GM23338 (cell line): ENCODE measurements at regions not wholly inside any gene's neighbourhood (a gene's known extent, or its start where the extent isn't known, plus 50 kb on each side); places are given as distances from the start of the nearest gene placed in this dataset.

Experiments
- ATAC-seq: fragments of 200-7000 bp; cut with Tn5 transposase; 3 replicates; pipeline ENCODE4 v1.9.1; 2020
- DNase-seq: peaks from one replicate; pipeline ENCODE4 v3.0.0-alpha.2; 2015; ENCODE audit warnings: low spot score
- H2AFZ ChIP-seq: fragments of 200-600 bp; sonication (generic); 2 replicates; pipeline ENCODE4 v1.8.0; 2016; ENCODE audit warnings: antibody characterized with exemption, mild to moderate bottlenecking, moderate library complexity
- H3F3A ChIP-seq: fragments of 200-600 bp; sonication (generic); replicated peaks from 2 replicates; pipeline ENCODE4 v1.8.0; 2017; ENCODE audit warnings: antibody characterized with exemption, mixed run types, low read depth
- H3K27ac ChIP-seq: fragments of 200-600 bp; sonication (generic); 2 replicates; pipeline ENCODE4 v1.6.1; 2016; ENCODE audit warnings: low read depth
- H3K27me3 ChIP-seq: fragments of 200-600 bp; sonication (generic); 2 replicates; pipeline ENCODE4 v1.8.0; 2016; ENCODE audit warnings: mild to moderate bottlenecking, mixed run types, moderate library complexity; ENCODE audit not compliant: insufficient read depth
- H3K36me3 ChIP-seq: fragments of 200-600 bp; sonication (generic); 2 replicates; pipeline ENCODE4 v1.8.0; 2016; ENCODE audit warnings: mild to moderate bottlenecking; ENCODE audit not compliant: insufficient read depth
- H3K4me1 ChIP-seq: fragments of 200-600 bp; sonication (generic); 2 replicates; pipeline ENCODE4 v1.8.0; 2016; ENCODE audit warnings: mild to moderate bottlenecking, moderate library complexity; ENCODE audit not compliant: insufficient read depth
- H3K4me2 ChIP-seq: fragments of 200-600 bp; sonication (generic); 2 replicates; pipeline ENCODE4 v1.7.1; 2017; ENCODE audit warnings: mixed run types
- H3K4me3 ChIP-seq: fragments of 200-600 bp; sonication (generic); 2 replicates; pipeline ENCODE4 v1.6.1; 2016; ENCODE audit warnings: mixed run types
- H3K79me2 ChIP-seq: fragments of 200-600 bp; sonication (generic); replicated peaks from 2 replicates; pipeline ENCODE4 v1.8.0; 2017; ENCODE audit warnings: mild to moderate bottlenecking; ENCODE audit not compliant: insufficient read depth
- H3K9me2 ChIP-seq: fragments of 200-600 bp; sonication (generic); 2 replicates; pipeline ENCODE4 v1.8.0; 2017; ENCODE audit not compliant: insufficient read depth
- H4K20me1 ChIP-seq: fragments of 200-600 bp; sonication (generic); replicated peaks from 2 replicates; pipeline ENCODE4 v1.8.0; 2017; ENCODE audit warnings: mild to moderate bottlenecking; ENCODE audit not compliant: insufficient read depth
- H3K27ac Mint-ChIP-seq: 2 replicates; pipeline ENCODE4 v1.8.0; 2020; ENCODE audit warnings: inconsistent platforms, mild to moderate bottlenecking, moderate library complexity, mixed read lengths
- H3K27me3 Mint-ChIP-seq: 3 replicates; pipeline ENCODE4 v1.8.0; 2022; ENCODE audit warnings: low read depth, mild to moderate bottlenecking, moderate library complexity, mixed read lengths, inconsistent platforms; ENCODE audit not compliant: insufficient read depth, poor library complexity
- H3K36me3 Mint-ChIP-seq: 3 replicates; pipeline ENCODE4 v1.8.0; 2021; ENCODE audit warnings: low read depth, mild to moderate bottlenecking, inconsistent platforms, moderate library complexity, mixed read lengths
- H3K4me1 Mint-ChIP-seq: 3 replicates; pipeline ENCODE4 v1.8.0; 2020; ENCODE audit warnings: mild to moderate bottlenecking, inconsistent platforms, mixed read lengths
- H3K4me3 Mint-ChIP-seq: 3 replicates; pipeline ENCODE4 v1.8.0; 2021; ENCODE audit warnings: moderate library complexity, mild to moderate bottlenecking, inconsistent platforms, mixed read lengths
- H3K9me3 Mint-ChIP-seq: 3 replicates; pipeline ENCODE4 v1.8.0; 2020; ENCODE audit warnings: moderate library complexity, mild to moderate bottlenecking, inconsistent platforms, mixed read lengths
- CREB1 ChIP-seq: fragments of 250-450 bp; sonication (Bioruptor Pico); IDR thresholded peaks from 2 replicates; pipeline ENCODE4 v1.5.0; 2020; ENCODE audit warnings: low read depth, mild to moderate bottlenecking, moderate library complexity
- CTCF ChIP-seq, 2 experiments: fragments of 200-600 bp in 1 of 2; sonication (generic) in 1 of 2; conservative IDR thresholded peaks; 2 replicates each; pipeline versions ENCODE4 v1.5.1 to v1.6.1; 2016 to 2017; ENCODE audit warnings: antibody characterized with exemption in 2 of 2, low read depth in 2 of 2, mild to moderate bottlenecking in 2 of 2, moderate library complexity in 1 of 2
- ETS1 ChIP-seq: IDR thresholded peaks from 2 replicates; pipeline ENCODE4 v1.6.1; 2016; ENCODE audit warnings: antibody characterized with exemption
- EZH2 ChIP-seq: fragments of 200-600 bp; sonication (generic); IDR thresholded peaks from one replicate; pipeline ENCODE4 v1.8.0; 2017; ENCODE audit warnings: antibody characterized with exemption, mild to moderate bottlenecking, low read depth; ENCODE audit not compliant: unreplicated experiment
- EZH2phosphoT487 ChIP-seq: fragments of 200-600 bp; sonication (generic); IDR thresholded peaks from one replicate; pipeline ENCODE4 v1.8.1; 2018; ENCODE audit warnings: antibody characterized with exemption; ENCODE audit not compliant: unreplicated experiment
- JUNB ChIP-seq: IDR thresholded peaks from one replicate; pipeline ENCODE4 v1.6.1; 2016; ENCODE audit warnings: antibody characterized with exemption; ENCODE audit not compliant: unreplicated experiment
- NANOG ChIP-seq: IDR thresholded peaks from 2 replicates; pipeline ENCODE4 v1.6.1; 2016; ENCODE audit warnings: antibody characterized with exemption, borderline replicate concordance
- POLR2AphosphoS5 ChIP-seq: IDR thresholded peaks from 2 replicates; pipeline ENCODE4 v1.6.1; 2016; ENCODE audit warnings: antibody characterized with exemption, low read depth
- REST ChIP-seq: IDR thresholded peaks from one replicate; pipeline ENCODE4 v1.6.1; 2018; ENCODE audit warnings: antibody characterized with exemption; ENCODE audit not compliant: unreplicated experiment
- STAT1 ChIP-seq: IDR thresholded peaks from one replicate; pipeline ENCODE4 v1.6.1; 2016; ENCODE audit warnings: antibody characterized with exemption; ENCODE audit not compliant: unreplicated experiment
- ZNF114 ChIP-seq: fragments of 250-450 bp; sonication (Bioruptor Pico); IDR thresholded peaks from 2 replicates; pipeline ENCODE4 v1.5.0; 2020; ENCODE audit warnings: mild to moderate bottlenecking, moderate library complexity
- ZNF331 ChIP-seq: fragments of 250-450 bp; sonication (Bioruptor Pico); IDR thresholded peaks from 2 replicates; pipeline ENCODE4 v1.5.0; 2020; ENCODE audit warnings: low read depth, mild to moderate bottlenecking, moderate library complexity
- ZNF462 ChIP-seq: fragments of 250-450 bp; sonication (Bioruptor Pico); IDR thresholded peaks from 2 replicates; pipeline ENCODE4 v1.5.0; 2020; ENCODE audit warnings: mild to moderate bottlenecking, moderate library complexity

GRCh38 chr7:365593-365992, 75.6 kb downstream of the FOXL3 start:
- 0 out of 2 replicates have a peak, but pooled peaks cover 4% of the 10 kb centered on the region for H3K4me1 ChIP-seq
- Mint-ChIP-seq H3K27ac (no peak overlapping the region), H3K4me1 (peaks cover 31% of the 10 kb centered on the region), H3K9me3 (no peaks in the 10 kb centered on the region), H3K36me3 (peaks cover 3% of the 10 kb centered on the region; the same call in 2 of the 3 replicates), H3K4me3 (no peak overlapping the region), H3K27me3 (peaks cover 1% of the 10 kb centered on the region)
- no peaks in the 10 kb centered on the region for H4K20me1 ChIP-seq
- no peak overlapping the region for H3K4me2 ChIP-seq
- H2AFZ ChIP-seq, result peak overlapping the region; percentile 69; the same call in 1 of the 2 replicates
- ATAC-seq (no peak), DNase-seq (no peak)
- H3K36me3 ChIP-seq, result no peaks in the 10 kb centered on the region
- no peak overlapping the region for H3K27ac ChIP-seq
- no peaks in the 10 kb centered on the region for H3F3A ChIP-seq
- H3K79me2 ChIP-seq, result no peaks in the 10 kb centered on the region
- no peak overlapping the region for H3K4me3 ChIP-seq
- TF ChIP-seq ZNF331 (CRISPR knock-in tag) (no peak), POLR2AphosphoS5 (no peak), CTCF (conservative IDR thresholded peaks at IDR 0.05; ENCODE audit: low read depth in 2 of 2) (no peak), NANOG (no peak), ETS1 (no peak), ZNF114 (no peak), EZH2phosphoT487 (no peak), REST (no peak), CREB1 (CRISPR knock-in tag) (no peak), JUNB (no peak), EZH2 (no peak), ZNF462 (no peak), STAT1 (no peak)
- H3K27me3 ChIP-seq, result no peaks in the 10 kb centered on the region
- no peaks in the 10 kb centered on the region for H3K9me2 ChIP-seq
